ENCODE measurements at regions not wholly inside any gene's neighbourhood (a gene's known extent, or its start where the extent isn't known, plus 50 kb on each side); places are given as distances from the start of the nearest gene placed in this dataset.

DNA sequence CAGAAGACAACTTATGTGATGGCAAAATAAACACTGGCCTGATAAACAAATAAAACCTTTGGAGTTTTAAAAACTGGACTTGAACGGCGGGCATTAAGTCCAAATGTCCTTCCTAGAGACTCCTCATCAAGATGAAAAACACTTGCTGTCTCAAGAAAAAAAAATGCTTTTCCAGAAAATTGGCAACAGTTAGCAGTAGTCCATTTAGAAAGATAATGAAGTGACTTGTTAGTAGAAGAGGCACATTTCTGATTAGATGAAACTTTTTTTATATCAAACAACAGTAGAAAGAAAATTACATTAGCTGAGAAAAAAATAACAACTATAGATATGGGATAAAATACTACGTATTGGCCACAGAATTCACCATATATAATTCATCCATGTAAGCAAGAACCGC is 1750.7 kb upstream of the PCDH20 start:
- no peak overlapping the region for H3K27ac ChIP-seq (ENCODE audit: control insufficient read depth, insufficient read depth)
- ChIA-PET POLR2A (no interaction called here), CTCF (no interaction called here), RAD21 (ENCODE audit: unreplicated experiment) (no interaction called here), SMC1A (ENCODE audit: uncharacterized antibody, unreplicated experiment) (interaction anchor here (1.0 kb wide), 1 partner anchor 15 kb away, joined by 3 read pairs; no protein-coding TSS in a partner anchor)
- no peaks in the 10 kb centered on the region for H3K79me2 ChIP-seq (ENCODE audit: control insufficient read depth, insufficient read depth, low read length)
- no peaks in the 10 kb centered on the region for H3K36me3 ChIP-seq (ENCODE audit: control insufficient read depth in 2 of 2, insufficient read depth in 2 of 2, low read length in 1 of 2)
- DNase-seq (ENCODE audit: low read depth, low spot score) = no peak
- no peaks in the 10 kb centered on the region for H3K9me3 ChIP-seq (replicated peaks; ENCODE audit: control insufficient read depth, insufficient read depth, low read length)
- H3K27me3 ChIP-seq (replicated peaks in 1 of 2; ENCODE audit: control insufficient read depth in 2 of 2, insufficient read depth in 2 of 2, low read length in 1 of 2) = no peaks in the 10 kb centered on the region
- TF ChIP-seq TCF7 (IDR thresholded peaks at IDR 0.05; ENCODE audit: borderline replicate concordance) = no peak
- FAIRE-seq = no peak
- in situ Hi-C loops (cut with MboI) = no loop called here
- 11% methylated on average over 4 of the region's 4 CpGs for WGBS (ENCODE audit: insufficient coverage, insufficient replicate concordance, low lambda C conversion rate, missing lambda C conversion rate)
- intact Hi-C loops (cut with micrococcal nuclease; ENCODE audit: unreplicated experiment) = no loop called here
- H3K4me1 ChIP-seq (ENCODE audit: control insufficient read depth, insufficient read depth, low read length) = no peaks in the 10 kb centered on the region
- no peak overlapping the region for H3K4me2 ChIP-seq (ENCODE audit: control insufficient read depth, insufficient read depth)
- no peaks in the 10 kb centered on the region for H4K20me1 ChIP-seq (ENCODE audit: control insufficient read depth, insufficient read depth)
- H2AFZ ChIP-seq (ENCODE audit: control insufficient read depth, low read depth, low read length) = no peak overlapping the region
- H3K4me3 ChIP-seq = no peak overlapping the region
- no peak for ATAC-seq
- no TSS peak for BruUV-seq (replicated peaks)
- H3K9ac ChIP-seq (ENCODE audit: control insufficient read depth, insufficient read depth, low read length) = no peak overlapping the region

DNA sequence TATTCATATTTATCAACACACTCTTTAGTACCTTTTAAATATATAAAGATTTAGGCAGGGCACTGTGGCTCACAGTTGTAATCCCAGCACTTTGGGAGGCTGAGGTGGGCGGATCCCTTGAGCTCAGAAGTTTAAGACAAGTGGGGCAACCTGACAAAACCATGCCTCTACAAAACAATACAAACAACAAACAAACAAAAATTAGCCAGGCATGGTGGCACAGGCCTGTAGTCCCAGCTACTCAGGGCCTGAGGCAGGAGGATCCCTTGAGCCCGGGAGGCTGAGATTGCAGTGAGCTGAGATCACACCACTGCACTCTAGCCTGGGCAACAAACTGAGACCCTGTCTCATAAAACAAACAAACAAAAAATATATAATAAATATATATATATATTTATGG is 1748.3 kb upstream of the PCDH20 start:
- Histone ChIP-seq H3K4me3 (no peak overlapping the region), H3K4me2 (ENCODE audit: control insufficient read depth, insufficient read depth) (no peak overlapping the region), H2AFZ (ENCODE audit: control insufficient read depth, low read depth, low read length) (no peak overlapping the region), H3K27ac (ENCODE audit: control insufficient read depth, insufficient read depth) (no peak overlapping the region), H3K36me3 (ENCODE audit: control insufficient read depth in 2 of 2, insufficient read depth in 2 of 2, low read length in 1 of 2) (no peaks in the 10 kb centered on the region), H3K27me3 (replicated peaks in 1 of 2; ENCODE audit: control insufficient read depth in 2 of 2, insufficient read depth in 2 of 2, low read length in 1 of 2) (no peaks in the 10 kb centered on the region), H3K9ac (ENCODE audit: control insufficient read depth, insufficient read depth, low read length) (no peak overlapping the region), H3K4me1 (ENCODE audit: control insufficient read depth, insufficient read depth, low read length) (no peaks in the 10 kb centered on the region), H3K9me3 (replicated peaks; ENCODE audit: control insufficient read depth, insufficient read depth, low read length) (no peaks in the 10 kb centered on the region), H4K20me1 (ENCODE audit: control insufficient read depth, insufficient read depth) (no peaks in the 10 kb centered on the region), H3K79me2 (ENCODE audit: control insufficient read depth, insufficient read depth, low read length) (no peaks in the 10 kb centered on the region)
- no TSS peak for BruUV-seq (replicated peaks)
- FAIRE-seq (no peak), ATAC-seq (no peak), DNase-seq (ENCODE audit: low read depth, low spot score) (no peak)
- 7% methylated on average over 2 of the region's 2 CpGs for WGBS (ENCODE audit: insufficient coverage, insufficient replicate concordance, low lambda C conversion rate, missing lambda C conversion rate)
- in situ Hi-C loops (cut with MboI) (no loop called here), intact Hi-C loops (cut with micrococcal nuclease; ENCODE audit: unreplicated experiment) (no loop called here)
- ChIA-PET CTCF (no interaction called here), SMC1A (ENCODE audit: uncharacterized antibody, unreplicated experiment) (no interaction called here), POLR2A (interaction anchor here (0.6 kb wide), 1 partner anchor 584 kb away, joined by 3 read pairs; no protein-coding TSS in a partner anchor), RAD21 (ENCODE audit: unreplicated experiment) (no interaction called here)
- TF ChIP-seq NBN (IDR thresholded peaks at IDR 0.05) (no peak), SIX5 (IDR thresholded peaks at IDR 0.05; ENCODE audit: low read depth, low read length, severe bottlenecking) (no peak), SIN3A (IDR thresholded peaks at IDR 0.05; ENCODE audit: low read depth, low read length) (no peak), STAT3 (IDR thresholded peaks at IDR 0.05; ENCODE audit: low read depth, low read length) (no peak), HDGF (IDR thresholded peaks at IDR 0.05) (no peak), YY1 (IDR thresholded peaks at IDR 0.05; ENCODE audit: low read depth, low read length) (no peak), RAD51 (IDR thresholded peaks at IDR 0.05) (no peak), MEF2A (IDR thresholded peaks at IDR 0.05; ENCODE audit: insufficient read depth, low read depth, low read length) (no peak), JUNB (IDR thresholded peaks at IDR 0.05) (no peak), NR2F1 (conservative IDR thresholded peaks at IDR 0.05) (no peak), NFYB (IDR thresholded peaks at IDR 0.05; ENCODE audit: insufficient read depth, low read depth, low read length) (no peak), TAF1 (IDR thresholded peaks at IDR 0.05; ENCODE audit: borderline replicate concordance, low read depth, low read length) (no peak), BACH1 (IDR thresholded peaks at IDR 0.05; ENCODE audit: borderline replicate concordance) (no peak)
- TF ChIP-seq, protein P1, sequence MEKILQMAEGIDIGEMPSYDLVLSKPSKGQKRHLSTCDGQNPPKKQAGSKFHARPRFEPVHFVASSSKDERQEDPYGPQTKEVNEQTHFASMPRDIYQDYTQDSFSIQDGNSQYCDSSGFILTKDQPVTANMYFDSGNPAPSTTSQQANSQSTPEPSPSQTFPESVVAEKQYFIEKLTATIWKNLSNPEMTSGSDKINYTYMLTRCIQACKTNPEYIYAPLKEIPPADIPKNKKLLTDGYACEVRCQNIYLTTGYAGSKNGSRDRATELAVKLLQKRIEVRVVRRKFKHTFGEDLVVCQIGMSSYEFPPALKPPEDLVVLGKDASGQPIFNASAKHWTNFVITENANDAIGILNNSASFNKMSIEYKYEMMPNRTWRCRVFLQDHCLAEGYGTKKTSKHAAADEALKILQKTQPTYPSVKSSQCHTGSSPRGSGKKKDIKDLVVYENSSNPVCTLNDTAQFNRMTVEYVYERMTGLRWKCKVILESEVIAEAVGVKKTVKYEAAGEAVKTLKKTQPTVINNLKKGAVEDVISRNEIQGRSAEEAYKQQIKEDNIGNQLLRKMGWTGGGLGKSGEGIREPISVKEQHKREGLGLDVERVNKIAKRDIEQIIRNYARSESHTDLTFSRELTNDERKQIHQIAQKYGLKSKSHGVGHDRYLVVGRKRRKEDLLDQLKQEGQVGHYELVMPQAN (conservative IDR thresholded peaks at IDR 0.05) = no peak
